ENCODE measurements at regions not wholly inside any gene's neighbourhood (a gene's known extent, or its start where the extent isn't known, plus 50 kb on each side); places are given as distances from the start of the nearest gene placed in this dataset.
"Not testable (repeated sequence)": the region's sequence is repeated elsewhere in the genome, so short reads cannot be mapped to it uniquely, and the experiment has no call there.

DNA sequence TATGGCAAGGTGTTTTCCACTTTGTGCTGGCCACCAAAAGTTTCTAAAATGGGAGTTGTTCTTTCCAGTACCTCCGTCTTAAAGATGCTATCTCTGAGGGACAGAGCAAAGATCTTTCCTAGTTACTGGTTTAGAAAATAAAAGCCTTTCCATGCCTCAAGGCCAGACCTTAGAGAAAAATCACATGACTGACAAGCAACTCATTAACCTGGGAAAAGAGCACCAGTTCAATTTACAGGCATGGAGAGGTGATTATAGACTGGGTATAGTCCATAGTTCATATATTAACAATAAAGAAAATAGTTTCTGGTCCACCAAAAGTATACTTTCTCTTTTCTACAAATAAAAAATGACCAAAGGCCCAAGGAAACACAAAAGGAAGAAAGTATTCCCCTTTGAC, 230.7 kb downstream of the TOX3 start:
- in situ Hi-C loops (cut with MboI; ENCODE audit: low pct_unique_long_range_greater_than_20kb, low sequenced_read_pairs): no loop called here
- no peak for DNase-seq

DNA sequence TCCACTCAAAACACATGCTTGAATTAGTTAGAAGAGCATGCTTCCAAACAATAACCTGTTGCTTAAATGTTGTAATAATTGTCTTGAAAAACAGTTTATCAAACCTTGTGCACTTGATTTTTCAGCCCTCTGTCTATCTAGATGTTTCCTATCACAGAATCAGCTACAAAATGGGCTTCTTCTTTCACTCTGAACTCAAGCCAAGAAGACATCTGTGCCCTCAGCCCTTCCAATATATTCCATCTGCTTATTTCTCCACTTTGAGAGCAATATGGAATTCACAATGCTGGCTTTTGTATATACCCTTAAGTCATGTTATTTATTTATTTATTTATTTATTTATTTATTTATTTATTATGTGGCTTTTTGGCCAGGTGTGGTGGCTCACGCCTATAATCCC, 234.2 kb downstream of the TOX3 start:
- in situ Hi-C loops (cut with MboI; ENCODE audit: low pct_unique_long_range_greater_than_20kb, low sequenced_read_pairs): no loop called here
- DNase-seq: no peak

DNA sequence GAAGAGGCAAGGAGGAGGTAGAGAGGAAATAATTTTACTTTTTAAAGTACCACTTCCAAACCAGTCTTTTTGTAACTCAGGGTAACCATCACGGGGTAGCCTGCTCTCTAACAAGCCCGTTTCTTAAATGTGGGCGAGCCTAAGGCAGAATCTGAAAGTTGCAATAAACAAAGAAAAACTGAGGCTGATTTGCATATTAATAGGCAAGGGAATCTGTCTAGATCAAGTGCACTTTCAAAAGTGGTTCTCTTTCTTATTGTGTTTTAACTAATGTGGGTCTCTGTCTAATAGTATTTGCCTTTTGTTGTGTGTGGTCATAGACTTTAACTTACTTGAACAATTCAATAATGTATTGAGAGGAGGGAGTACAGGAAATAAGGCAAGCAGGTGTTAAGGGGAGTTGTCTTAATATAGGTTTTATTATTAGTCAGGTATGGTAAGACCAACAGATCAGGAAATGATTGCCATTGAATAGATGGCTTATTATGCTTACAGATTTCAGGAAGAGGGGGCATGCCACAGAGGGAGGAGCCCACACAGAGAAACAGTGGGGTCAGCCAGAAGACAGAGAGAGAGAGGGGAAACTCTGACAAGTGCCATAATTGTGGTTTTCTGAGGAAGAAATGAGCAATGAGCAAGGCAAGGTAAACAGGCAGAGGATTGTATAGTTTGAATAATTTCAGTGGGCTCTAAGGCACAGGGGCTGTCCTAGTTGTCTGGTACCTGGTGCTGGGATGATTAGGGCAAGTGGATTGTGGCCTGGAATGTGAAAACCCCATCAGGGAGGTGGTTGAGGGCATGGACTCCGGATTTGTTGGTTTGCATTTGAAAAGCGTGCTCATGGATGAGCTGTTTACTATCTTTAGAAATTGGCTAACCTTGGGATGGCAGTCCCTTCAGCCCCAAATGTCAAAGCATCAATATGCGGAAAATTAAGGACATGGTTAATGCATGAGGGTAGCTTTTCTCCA, 237.2 kb downstream of the TOX3 start:
- DNase-seq: no peak
- in situ Hi-C loops (cut with MboI; ENCODE audit: low pct_unique_long_range_greater_than_20kb, low sequenced_read_pairs): no loop called here

DNA sequence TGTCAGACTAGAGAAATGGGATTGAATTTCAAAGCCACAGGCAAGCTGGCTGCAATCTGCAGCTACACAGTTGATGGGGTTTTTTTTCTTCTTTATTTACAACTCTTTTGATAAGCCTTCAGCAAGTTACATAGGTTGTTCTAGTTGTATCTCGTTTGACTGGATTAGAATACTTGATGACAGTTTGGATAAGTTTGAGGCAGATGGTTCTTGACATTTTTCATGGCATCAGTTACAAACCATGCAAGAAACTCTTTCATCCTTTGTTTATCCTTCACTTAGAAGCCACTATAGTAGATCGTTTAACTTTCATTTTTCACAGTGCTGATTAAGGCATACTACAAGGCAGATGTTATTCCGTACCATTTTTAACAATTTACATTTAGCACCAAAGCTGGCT, 238.9 kb downstream of the TOX3 start:
- in situ Hi-C loops (cut with MboI; ENCODE audit: low pct_unique_long_range_greater_than_20kb, low sequenced_read_pairs): no loop called here
- no peak for DNase-seq

- no peak for DNase-seq
- in situ Hi-C loops (cut with MboI; ENCODE audit: low pct_unique_long_range_greater_than_20kb, low sequenced_read_pairs): no loop called here
These were observed 245.9 kb downstream of the TOX3 start for GRCh38 chr16:52301026-52301425.

DNA sequence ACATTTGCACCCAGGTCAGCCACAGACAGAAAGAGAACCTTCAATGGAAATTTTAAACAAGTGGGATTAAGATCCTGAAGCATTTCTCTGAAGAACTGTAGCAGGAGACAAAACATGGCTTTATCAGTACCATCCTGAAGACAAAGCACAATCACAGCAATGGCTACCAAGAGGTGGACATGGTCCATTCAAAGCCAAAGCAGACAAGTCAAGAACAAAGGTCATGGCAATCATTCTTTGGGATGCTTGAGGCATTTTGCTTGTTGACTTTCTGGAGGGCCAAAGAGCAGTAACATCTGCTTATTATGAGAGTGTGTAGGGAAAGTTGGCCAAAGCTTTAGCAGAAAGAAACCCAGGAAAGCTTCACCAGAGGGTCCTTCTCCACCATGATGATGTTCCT, 248.2 kb downstream of the TOX3 start:
- no peak for DNase-seq
- in situ Hi-C loops (cut with MboI; ENCODE audit: low pct_unique_long_range_greater_than_20kb, low sequenced_read_pairs): no loop called here

GRCh38 chr16:52296706-52297315, 250.1 kb downstream of the TOX3 start:
- in situ Hi-C loops (cut with MboI; ENCODE audit: low pct_unique_long_range_greater_than_20kb, low sequenced_read_pairs); DNase-seq: not testable (repeated sequence)

DNA sequence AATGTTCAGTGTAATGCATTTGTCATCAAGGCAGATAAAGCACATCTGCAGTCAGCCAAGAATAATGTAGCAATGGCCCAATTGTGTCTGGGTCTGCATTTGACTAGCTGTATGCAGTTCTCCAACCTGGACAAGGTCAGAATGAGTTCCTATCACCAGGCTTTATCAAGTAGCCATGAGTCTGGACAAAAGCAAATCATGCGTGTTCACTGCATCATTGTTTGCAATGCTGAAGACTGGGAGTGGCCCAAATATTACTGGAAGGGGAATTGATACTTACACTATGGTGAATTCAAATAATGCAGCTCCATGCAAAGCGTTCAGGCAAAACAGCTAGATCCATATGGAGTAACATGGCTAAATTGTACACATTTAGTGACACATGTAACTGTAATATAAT, 250.9 kb downstream of the TOX3 start:
- DNase-seq: no peak
- in situ Hi-C loops (cut with MboI; ENCODE audit: low pct_unique_long_range_greater_than_20kb, low sequenced_read_pairs): no loop called here

- in situ Hi-C loops (cut with MboI; ENCODE audit: low pct_unique_long_range_greater_than_20kb, low sequenced_read_pairs): no loop called here
- no peak for DNase-seq
These were observed 252.3 kb downstream of the TOX3 start for GRCh38 chr16:52294660-52295059.

- DNase-seq: no peak
- in situ Hi-C loops (cut with MboI; ENCODE audit: low pct_unique_long_range_greater_than_20kb, low sequenced_read_pairs): no loop called here
These were observed 253.7 kb downstream of the TOX3 start for GRCh38 chr16:52293204-52293603.

DNA sequence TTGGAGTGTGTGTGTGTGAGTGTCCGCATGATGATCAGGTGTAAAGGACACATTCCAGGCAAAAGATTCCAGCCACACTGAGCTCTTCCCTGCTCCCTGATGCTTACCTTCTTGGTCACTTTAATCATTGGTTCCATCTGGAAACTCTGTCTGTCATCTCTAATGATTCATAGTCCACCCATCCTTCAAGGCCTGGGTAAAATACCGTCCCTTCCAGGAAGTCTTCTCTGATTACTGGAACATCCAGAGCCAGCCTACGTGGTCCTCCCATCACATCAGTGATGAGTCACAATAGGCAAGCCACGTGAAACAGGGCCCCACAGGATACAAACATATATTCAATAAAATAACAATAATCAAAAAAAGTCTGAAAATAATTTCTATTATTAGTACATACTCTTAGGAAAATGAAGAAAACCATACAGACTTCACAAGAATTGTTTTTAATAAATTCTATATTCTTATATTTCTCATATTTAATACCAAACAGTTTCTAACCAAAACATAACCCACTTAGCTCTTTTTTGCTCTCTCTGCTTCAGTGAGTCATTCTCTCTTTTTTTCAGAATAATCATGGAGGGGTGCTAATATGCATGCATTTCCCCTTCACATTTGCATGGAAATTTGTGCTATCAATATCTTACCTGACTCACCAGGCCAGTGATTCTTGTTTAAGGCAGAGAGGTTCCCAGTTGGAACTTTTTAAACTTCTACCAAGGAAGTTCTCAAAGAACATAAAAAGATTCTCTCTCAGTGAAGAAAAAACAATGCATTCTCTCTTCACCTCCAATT, 263.2 kb downstream of the TOX3 start:
- in situ Hi-C loops (cut with MboI; ENCODE audit: low pct_unique_long_range_greater_than_20kb, low sequenced_read_pairs): no loop called here

GRCh38 chr16:52283018-52283417, 263.9 kb downstream of the TOX3 start:
- no peak for DNase-seq
- in situ Hi-C loops (cut with MboI; ENCODE audit: low pct_unique_long_range_greater_than_20kb, low sequenced_read_pairs): no loop called here

More for the DNA sequence above, 263.2 kb downstream of the TOX3 start:
- DNase-seq: no peak

DNA sequence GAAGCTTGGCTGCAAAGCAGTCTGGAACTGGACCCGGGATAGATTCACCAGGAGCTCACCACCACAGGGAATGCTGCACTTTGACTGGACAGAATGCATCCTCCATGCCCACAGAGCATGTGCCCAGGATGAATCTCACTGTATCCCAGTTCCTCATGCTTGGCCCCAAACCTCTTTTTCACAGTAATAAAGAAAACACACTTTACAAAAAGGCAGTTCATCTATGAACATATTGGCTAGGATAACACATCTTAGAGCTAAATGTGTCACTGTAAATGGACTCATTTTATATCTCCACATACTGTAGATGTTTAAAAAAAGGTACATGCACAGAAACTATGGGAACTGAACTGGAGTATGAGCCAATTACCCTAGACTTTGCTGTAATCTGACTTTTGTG, 266.9 kb downstream of the TOX3 start:
- no peak for DNase-seq
- in situ Hi-C loops (cut with MboI; ENCODE audit: low pct_unique_long_range_greater_than_20kb, low sequenced_read_pairs): no loop called here

- DNase-seq: no peak
- in situ Hi-C loops (cut with MboI; ENCODE audit: low pct_unique_long_range_greater_than_20kb, low sequenced_read_pairs): no loop called here
These were observed 275.7 kb downstream of the TOX3 start for GRCh38 chr16:52271088-52271750.

GRCh38 chr16:52265446-52265861, 281.5 kb downstream of the TOX3 start:
- in situ Hi-C loops (cut with MboI; ENCODE audit: low pct_unique_long_range_greater_than_20kb, low sequenced_read_pairs): no loop called here
- DNase-seq: no peak

GRCh38 chr16:52257534-52257933, 289.4 kb downstream of the TOX3 start:
- in situ Hi-C loops (cut with MboI; ENCODE audit: low pct_unique_long_range_greater_than_20kb, low sequenced_read_pairs): no loop called here
- DNase-seq: no peak

DNA sequence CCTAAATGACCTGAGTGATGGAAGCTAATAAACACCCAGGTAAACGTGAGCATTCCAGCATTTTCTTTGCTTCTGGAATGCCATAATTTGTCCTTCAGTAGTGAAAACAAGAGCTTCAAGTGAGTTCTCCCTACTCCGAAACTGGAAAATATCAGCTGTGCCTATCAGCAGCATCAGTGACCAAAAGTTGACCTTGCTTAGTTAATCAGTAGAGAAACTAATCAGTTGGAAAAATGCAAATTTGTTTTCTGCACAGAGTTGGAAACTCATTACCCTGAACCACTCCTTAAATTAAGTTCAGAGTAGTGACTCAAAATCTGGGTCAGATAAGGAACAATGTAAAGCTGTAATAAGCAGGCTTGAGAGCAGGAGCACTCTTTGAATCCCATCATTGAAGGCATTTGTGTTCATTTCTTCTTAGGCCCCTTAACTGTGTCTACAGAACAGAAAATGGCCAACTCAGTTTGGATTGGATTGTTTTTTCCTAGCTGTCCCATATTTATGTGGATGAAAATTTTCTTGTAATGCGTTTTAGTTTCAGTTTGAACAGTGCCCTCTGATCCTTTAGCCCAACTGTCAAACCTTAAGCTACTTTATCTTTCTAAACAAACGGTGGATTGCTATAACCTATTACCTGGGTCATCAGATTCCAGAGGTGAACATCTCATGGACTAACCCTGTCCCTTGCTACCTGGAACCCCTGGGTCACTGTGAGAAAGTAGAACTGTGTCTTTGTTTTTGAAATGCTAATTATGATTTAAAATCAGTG, 290.4 kb downstream of the TOX3 start:
- in situ Hi-C loops (cut with MboI; ENCODE audit: low pct_unique_long_range_greater_than_20kb, low sequenced_read_pairs): no loop called here
- DNase-seq: no peak

GRCh38 chr16:52254746-52255145, 292.2 kb downstream of the TOX3 start:
- DNase-seq: no peak

GRCh38 chr16:52252680-52253079, 294.3 kb downstream of the TOX3 start:
- no peak for DNase-seq
- in situ Hi-C loops (cut with MboI; ENCODE audit: low pct_unique_long_range_greater_than_20kb, low sequenced_read_pairs): no loop called here

More at GRCh38 chr16:52254746-52255145, 292.2 kb downstream of the TOX3 start:
- in situ Hi-C loops (cut with MboI; ENCODE audit: low pct_unique_long_range_greater_than_20kb, low sequenced_read_pairs): no loop called here

Measured in KBM-7 (cell line).